WI38 (cell line): ENCODE measurements at regions not wholly inside any gene's neighbourhood (a gene's known extent, or its start where the extent isn't known, plus 50 kb on each side); places are given as distances from the start of the nearest gene placed in this dataset.

Source experiments
- H3K4me3 ChIP-seq: 2 replicates; pipeline ENCODE4 v1.5.1; 2011; ENCODE audit warnings: low read depth, mild to moderate bottlenecking, control low read depth, low read length
- TF ChIP-seq, protein P1 (sequence below): IDR thresholded peaks from 2 replicates; pipeline ENCODE4 v1.5.1; 2012; ENCODE audit warnings: low read depth, mild to moderate bottlenecking, control low read depth, low read length

- H3K4me3 ChIP-seq: no peak overlapping the region
- TF ChIP-seq, protein P1, sequence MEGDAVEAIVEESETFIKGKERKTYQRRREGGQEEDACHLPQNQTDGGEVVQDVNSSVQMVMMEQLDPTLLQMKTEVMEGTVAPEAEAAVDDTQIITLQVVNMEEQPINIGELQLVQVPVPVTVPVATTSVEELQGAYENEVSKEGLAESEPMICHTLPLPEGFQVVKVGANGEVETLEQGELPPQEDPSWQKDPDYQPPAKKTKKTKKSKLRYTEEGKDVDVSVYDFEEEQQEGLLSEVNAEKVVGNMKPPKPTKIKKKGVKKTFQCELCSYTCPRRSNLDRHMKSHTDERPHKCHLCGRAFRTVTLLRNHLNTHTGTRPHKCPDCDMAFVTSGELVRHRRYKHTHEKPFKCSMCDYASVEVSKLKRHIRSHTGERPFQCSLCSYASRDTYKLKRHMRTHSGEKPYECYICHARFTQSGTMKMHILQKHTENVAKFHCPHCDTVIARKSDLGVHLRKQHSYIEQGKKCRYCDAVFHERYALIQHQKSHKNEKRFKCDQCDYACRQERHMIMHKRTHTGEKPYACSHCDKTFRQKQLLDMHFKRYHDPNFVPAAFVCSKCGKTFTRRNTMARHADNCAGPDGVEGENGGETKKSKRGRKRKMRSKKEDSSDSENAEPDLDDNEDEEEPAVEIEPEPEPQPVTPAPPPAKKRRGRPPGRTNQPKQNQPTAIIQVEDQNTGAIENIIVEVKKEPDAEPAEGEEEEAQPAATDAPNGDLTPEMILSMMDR: no peak
These were observed 138.5 kb upstream of the DLX2 start for GRCh38 chr2:172241222-172241621.

DNA sequence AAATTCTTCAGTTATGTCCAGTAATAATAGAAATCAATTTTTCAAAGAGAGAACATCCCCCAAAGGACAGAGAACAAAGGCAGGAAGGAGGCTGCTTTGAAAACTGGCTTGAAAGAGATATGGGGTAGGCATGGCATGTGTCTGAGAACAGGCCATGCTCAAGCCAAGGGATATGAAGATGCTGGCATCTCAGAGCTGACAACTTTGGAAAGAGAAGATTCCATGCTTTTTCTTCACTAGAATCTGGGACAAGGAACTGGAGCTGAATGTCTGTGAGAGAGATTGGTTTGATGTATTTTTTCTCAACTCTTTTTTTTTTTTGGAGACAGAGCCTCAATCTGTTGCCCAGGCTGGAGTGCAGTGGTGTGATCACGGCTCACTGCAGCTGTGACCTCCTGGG is 139.8 kb upstream of the DLX2 start:
- TF ChIP-seq, protein P1: no peak
- no peak overlapping the region for H3K4me3 ChIP-seq

GRCh38 chr2:172242961-172243360 is 140.3 kb upstream of the DLX2 start:
- TF ChIP-seq, protein P1: no peak
- no peak overlapping the region for H3K4me3 ChIP-seq

DNA sequence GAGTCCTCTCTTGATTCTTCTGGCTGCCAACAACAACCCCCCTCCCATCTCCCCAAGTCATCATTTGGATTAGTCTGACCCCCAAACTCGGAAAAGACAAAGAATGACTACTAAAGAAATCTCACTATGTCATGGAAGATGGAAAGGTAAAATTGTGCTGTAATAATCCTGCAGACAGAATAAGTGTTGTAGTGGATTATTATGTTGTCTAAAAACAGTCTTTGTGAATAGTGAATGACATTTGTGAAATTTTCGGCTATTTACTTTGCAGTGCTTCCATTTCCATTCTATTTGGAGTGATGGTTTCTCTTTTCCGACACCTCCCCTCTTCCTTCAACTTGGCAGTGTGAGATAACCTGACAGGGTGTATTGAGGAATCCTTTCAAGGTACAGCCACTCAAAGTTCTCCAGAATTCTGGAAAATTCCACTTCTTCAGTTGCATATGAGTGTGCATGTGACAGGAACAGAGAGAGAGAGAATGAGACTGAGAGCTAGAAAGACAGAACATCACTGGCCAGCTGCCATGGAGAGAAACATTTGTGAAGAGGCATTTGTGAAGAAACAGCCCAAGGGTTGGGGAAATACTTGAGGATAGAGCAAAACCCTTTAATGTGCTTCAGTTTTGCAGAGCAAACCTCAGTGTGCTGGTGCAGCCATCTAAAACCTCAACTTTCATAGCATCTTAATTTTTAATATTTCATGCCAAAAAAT is 141.9 kb upstream of the DLX2 start:
- no peak overlapping the region for H3K4me3 ChIP-seq
- TF ChIP-seq, protein P1: no peak

DNA sequence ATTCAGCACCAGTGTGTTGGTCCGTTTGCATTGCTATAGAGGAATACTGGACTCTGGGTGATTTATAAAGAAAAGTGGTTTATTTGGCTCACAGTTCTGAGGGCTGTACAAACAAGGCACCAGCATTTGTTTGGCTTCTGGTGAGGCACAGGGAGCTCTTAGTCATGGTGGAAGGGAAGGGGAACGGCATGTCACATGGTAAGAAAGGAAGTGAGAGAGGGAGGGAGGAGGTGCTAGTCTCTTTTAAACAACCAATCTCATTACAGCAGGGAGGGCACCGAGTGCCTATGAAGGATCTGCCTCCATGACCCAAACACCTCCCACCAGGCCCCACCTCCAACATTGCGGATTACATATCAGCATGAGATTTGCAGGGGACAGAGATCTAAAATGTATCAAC is 143.9 kb upstream of the DLX2 start:
- no peak overlapping the region for H3K4me3 ChIP-seq
- TF ChIP-seq, protein P1: no peak

GRCh38 chr2:172247203-172247602 is 144.5 kb upstream of the DLX2 start:
- TF ChIP-seq, protein P1: no peak
- no peak overlapping the region for H3K4me3 ChIP-seq

DNA sequence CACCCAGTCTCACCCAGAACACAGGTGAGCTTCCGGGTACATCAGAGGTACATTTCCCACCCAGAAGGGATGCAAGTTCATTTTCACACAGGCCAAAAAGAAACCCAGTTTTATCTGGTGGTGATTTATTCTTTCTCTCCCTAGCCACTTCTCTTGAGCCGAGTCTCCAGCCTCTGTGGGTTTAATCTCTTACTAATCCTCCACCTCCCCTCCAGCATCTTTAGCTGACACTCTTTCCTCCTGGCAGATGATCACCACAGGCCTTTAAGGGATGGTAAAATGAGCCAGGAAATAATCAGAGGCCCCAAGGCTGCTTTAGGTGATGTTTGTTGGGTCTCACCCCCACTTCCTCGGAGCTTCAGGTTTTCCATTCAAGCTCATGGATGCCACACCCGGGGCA is 145.7 kb upstream of the DLX2 start:
- TF ChIP-seq, protein P1: no peak
- no peak overlapping the region for H3K4me3 ChIP-seq
